ENCODE measurements at regions not wholly inside any gene's neighbourhood (a gene's known extent, or its start where the extent isn't known, plus 50 kb on each side); places are given as distances from the start of the nearest gene placed in this dataset.

DNA sequence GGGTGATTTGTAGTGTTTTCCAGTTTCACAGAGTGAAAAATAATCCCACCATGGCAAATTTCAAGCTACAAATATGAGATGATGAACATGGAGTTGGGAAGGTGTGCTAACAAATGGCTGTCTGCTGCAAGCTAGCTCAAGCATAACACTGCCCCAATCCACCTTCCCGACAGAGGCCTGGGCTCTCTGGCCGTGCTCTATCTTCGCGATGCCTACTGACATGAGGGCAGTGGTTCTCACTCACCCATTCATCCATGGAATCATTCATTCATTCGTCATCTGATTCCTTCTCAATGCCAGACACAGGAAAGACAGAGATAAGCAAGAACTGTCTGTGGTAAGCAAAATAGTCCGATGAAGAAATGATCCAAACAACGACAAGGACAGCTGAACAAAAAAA lies 65.4 kb downstream of the ZNF467 start:
- TF ChIP-seq EZH2 (IDR thresholded peaks at IDR 0.05; ENCODE audit: borderline replicate concordance, low read length) = no peak
- TF ChIP-seq, protein P1, sequence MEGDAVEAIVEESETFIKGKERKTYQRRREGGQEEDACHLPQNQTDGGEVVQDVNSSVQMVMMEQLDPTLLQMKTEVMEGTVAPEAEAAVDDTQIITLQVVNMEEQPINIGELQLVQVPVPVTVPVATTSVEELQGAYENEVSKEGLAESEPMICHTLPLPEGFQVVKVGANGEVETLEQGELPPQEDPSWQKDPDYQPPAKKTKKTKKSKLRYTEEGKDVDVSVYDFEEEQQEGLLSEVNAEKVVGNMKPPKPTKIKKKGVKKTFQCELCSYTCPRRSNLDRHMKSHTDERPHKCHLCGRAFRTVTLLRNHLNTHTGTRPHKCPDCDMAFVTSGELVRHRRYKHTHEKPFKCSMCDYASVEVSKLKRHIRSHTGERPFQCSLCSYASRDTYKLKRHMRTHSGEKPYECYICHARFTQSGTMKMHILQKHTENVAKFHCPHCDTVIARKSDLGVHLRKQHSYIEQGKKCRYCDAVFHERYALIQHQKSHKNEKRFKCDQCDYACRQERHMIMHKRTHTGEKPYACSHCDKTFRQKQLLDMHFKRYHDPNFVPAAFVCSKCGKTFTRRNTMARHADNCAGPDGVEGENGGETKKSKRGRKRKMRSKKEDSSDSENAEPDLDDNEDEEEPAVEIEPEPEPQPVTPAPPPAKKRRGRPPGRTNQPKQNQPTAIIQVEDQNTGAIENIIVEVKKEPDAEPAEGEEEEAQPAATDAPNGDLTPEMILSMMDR (IDR thresholded peaks at IDR 0.05; ENCODE audit: low read length) = no peak
- Histone ChIP-seq H3F3A (ENCODE audit: insufficient read depth, low read length) (no peaks in the 10 kb centered on the region), H3K9ac (ENCODE audit: low read length) (no peak overlapping the region), H4K20me1 (ENCODE audit: insufficient read depth, low read length) (no peaks in the 10 kb centered on the region), H3K79me2 (ENCODE audit: insufficient read depth, low read length) (no peaks in the 10 kb centered on the region), H3K27me3 (ENCODE audit: insufficient read depth, low read length) (peaks cover 5% of the 10 kb centered on the region; the same call in 1 of the 2 replicates), H3K9me2 (ENCODE audit: low read depth, low read length) (no peaks in the 10 kb centered on the region), H2AFZ (ENCODE audit: low read length) (no peak overlapping the region), H3K4me3 (ENCODE audit: low read depth, low read length, poor library complexity, severe bottlenecking) (no peak overlapping the region), H3K4me1 (ENCODE audit: insufficient read depth, low read length, severe bottlenecking) (no peaks in the 10 kb centered on the region), H3K9me3 (ENCODE audit: low read length) (peaks cover 20% of the 10 kb centered on the region), H3K27ac (ENCODE audit: low read depth, low read length, poor library complexity, severe bottlenecking) (no peak overlapping the region), H3K4me2 (ENCODE audit: low read length) (no peak overlapping the region), H3K36me3 (ENCODE audit: insufficient read depth, low read length) (no peaks in the 10 kb centered on the region; the same call in 1 of the 2 replicates)

DNA sequence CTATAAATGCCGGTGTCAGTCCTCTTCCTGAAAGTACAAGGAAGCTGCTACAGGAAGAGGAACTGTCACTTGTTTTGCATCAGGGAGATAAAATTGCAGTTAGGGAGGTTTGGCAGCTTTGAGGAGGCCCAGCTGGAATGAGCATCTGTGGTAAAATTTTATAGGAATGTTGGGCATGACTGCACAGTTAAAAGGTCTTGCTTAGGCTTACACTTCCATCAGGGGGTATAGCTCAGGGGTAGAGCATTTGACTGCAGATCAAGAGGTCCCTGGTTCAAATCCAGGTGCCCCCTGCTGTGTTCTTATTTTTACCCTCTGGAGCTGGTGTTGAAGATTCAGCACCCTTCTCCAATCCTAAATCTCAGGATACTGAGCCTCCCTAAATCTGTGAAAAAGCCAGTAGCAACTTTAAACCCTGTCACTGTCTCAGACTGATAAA lies 65.9 kb downstream of the ZNF467 start:
- Histone ChIP-seq H4K20me1 (ENCODE audit: insufficient read depth, low read length) (no peaks in the 10 kb centered on the region), H2AFZ (ENCODE audit: low read length) (no peak overlapping the region), H3F3A (ENCODE audit: insufficient read depth, low read length) (no peaks in the 10 kb centered on the region), H3K9me2 (ENCODE audit: low read depth, low read length) (no peaks in the 10 kb centered on the region), H3K9me3 (ENCODE audit: low read length) (peaks cover 20% of the 10 kb centered on the region), H3K9ac (ENCODE audit: low read length) (no peak overlapping the region), H3K4me2 (ENCODE audit: low read length) (no peak overlapping the region), H3K4me3 (ENCODE audit: low read depth, low read length, poor library complexity, severe bottlenecking) (no peak overlapping the region), H3K4me1 (ENCODE audit: insufficient read depth, low read length, severe bottlenecking) (no peaks in the 10 kb centered on the region), H3K36me3 (ENCODE audit: insufficient read depth, low read length) (no peaks in the 10 kb centered on the region; the same call in 1 of the 2 replicates), H3K27me3 (ENCODE audit: insufficient read depth, low read length) (peaks cover 9% of the 10 kb centered on the region; the same call in 1 of the 2 replicates), H3K27ac (ENCODE audit: low read depth, low read length, poor library complexity, severe bottlenecking) (no peak overlapping the region), H3K79me2 (ENCODE audit: insufficient read depth, low read length) (no peaks in the 10 kb centered on the region)
- no peak for TF ChIP-seq EZH2 (IDR thresholded peaks at IDR 0.05; ENCODE audit: borderline replicate concordance, low read length)
- TF ChIP-seq, protein P1 (IDR thresholded peaks at IDR 0.05; ENCODE audit: low read length) = no peak

DNA sequence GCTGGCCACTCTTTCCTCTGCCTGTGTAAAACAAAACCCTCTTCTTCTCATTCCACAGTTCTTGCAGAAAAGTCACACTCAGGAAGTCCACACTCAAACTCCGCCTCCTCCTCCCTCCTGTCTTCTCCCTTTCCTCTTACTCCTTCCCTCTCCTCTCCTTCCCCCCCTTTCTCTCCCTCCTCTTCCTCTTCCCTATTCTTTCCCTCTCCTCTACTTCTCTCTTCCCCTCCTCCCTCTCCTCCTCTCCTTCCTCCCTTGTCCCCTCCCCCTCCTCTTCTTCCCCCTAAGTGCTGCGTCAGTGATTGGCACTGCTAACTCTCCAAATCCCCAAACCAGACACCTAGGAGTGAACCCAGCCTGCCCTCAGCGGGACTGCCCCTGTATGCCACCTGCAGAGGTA lies 67.0 kb downstream of the ZNF467 start:
- Histone ChIP-seq H3K27me3 (ENCODE audit: insufficient read depth, low read length) (peaks cover 13% of the 10 kb centered on the region; the same call in 1 of the 2 replicates), H3K4me1 (ENCODE audit: insufficient read depth, low read length, severe bottlenecking) (no peaks in the 10 kb centered on the region), H3F3A (ENCODE audit: insufficient read depth, low read length) (no peaks in the 10 kb centered on the region), H3K4me3 (ENCODE audit: low read depth, low read length, poor library complexity, severe bottlenecking) (no peak overlapping the region), H4K20me1 (ENCODE audit: insufficient read depth, low read length) (no peaks in the 10 kb centered on the region), H3K9me3 (ENCODE audit: low read length) (peaks cover 12% of the 10 kb centered on the region), H3K79me2 (ENCODE audit: insufficient read depth, low read length) (no peaks in the 10 kb centered on the region), H3K9ac (ENCODE audit: low read length) (no peak overlapping the region), H3K36me3 (ENCODE audit: insufficient read depth, low read length) (no peaks in the 10 kb centered on the region), H2AFZ (ENCODE audit: low read length) (no peak overlapping the region), H3K4me2 (ENCODE audit: low read length) (no peak overlapping the region), H3K9me2 (ENCODE audit: low read depth, low read length) (no peaks in the 10 kb centered on the region), H3K27ac (ENCODE audit: low read depth, low read length, poor library complexity, severe bottlenecking) (no peak overlapping the region)
- TF ChIP-seq, protein P1 (IDR thresholded peaks at IDR 0.05; ENCODE audit: low read length) = no peak
- no peak for TF ChIP-seq EZH2 (IDR thresholded peaks at IDR 0.05; ENCODE audit: borderline replicate concordance, low read length)
